GM21737 (cell line): ENCODE measurements at regions not wholly inside any gene's neighbourhood (a gene's known extent, or its start where the extent isn't known, plus 50 kb on each side); places are given as distances from the start of the nearest gene placed in this dataset.
"Not testable (repeated sequence)": the region's sequence is repeated elsewhere in the genome, so short reads cannot be mapped to it uniquely, and the experiment has no call there.

Source experiments
- ATAC-seq: cut with Tn5 transposase; IDR thresholded peaks from one replicate; pipeline ENCODE4 v1.9.1; 2021; ENCODE audit warnings: mild to moderate bottlenecking, moderate library complexity; ENCODE audit not compliant: unreplicated experiment

DNA sequence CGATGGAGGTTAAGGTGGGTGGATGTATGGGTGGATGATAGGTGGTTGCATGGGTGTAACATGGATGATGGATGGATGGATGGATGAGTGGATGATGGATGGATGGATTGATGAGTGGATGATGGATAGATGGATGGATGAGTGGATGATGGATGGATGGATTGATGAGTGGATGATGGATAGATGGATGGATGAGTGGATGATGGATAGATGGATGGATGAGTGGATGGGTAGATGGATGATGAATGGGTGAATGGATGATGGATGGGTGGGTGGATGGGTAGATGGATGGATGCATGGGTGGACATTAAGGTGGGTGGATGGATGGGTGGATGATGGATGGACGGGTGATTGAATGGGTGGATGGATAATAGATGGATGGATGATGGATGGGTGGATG lies 136.5 kb upstream of the FOXD4L5 start:
- ATAC-seq = not testable (repeated sequence)

DNA sequence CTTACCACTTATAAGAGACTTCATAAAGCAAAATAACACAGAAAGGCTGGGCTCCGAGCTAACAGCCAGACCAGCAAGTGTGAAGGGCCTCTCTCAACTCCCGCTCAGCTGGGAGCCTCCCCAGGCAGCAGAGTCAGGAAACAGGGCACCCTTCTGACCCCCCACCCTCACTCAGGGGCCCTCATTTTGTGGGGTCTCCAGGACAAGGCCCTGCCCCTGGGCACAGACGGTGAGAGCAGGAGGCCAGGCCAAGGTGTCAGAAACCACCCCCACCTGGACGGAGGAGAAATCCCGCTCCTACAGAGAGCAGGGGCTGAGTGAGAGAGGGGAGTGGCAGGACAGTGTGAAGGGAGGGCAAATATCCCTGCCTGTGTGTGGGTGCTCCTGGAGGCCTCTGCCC lies 135.8 kb upstream of the FOXD4L5 start:
- no peak for ATAC-seq

DNA sequence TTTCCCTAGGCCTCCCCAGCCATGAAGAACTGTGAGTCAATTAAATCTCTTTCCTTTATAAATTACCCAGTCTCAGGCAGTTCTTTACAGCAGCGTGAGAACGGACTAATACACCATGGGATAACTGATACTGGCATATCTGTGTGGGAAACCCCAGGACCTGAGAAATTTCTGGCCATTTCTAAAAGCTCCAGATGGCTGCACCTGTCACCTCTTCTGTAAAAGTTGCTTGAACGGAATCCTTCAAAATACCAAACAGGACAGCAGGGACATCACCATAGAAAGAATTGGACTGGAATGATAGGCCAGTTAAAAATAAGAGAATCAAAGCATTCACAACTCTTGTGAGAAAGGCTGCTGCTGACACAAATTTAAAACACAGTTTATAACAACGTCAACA lies 134.0 kb upstream of the FOXD4L5 start:
- ATAC-seq = not testable (repeated sequence)

DNA sequence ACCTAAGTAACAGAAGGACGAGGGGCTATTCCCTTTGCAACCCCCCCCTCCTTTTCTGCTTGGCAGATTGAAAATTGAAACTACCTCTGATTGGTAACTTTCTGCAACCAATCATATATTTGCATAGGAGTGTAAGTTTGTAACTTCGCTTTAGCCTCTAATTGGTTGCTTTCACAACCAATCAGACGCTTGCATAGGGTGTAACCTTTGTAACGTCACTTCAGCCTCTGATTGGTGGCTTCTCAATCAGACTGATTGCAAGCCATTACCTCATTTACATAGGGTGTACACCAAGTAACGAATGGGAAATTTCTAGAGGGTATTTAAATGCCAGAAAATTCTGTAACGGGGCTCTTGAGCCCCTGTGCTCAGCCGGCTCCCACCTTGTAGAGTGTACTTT lies 131.9 kb upstream of the FOXD4L5 start:
- ATAC-seq = not testable (repeated sequence)

DNA sequence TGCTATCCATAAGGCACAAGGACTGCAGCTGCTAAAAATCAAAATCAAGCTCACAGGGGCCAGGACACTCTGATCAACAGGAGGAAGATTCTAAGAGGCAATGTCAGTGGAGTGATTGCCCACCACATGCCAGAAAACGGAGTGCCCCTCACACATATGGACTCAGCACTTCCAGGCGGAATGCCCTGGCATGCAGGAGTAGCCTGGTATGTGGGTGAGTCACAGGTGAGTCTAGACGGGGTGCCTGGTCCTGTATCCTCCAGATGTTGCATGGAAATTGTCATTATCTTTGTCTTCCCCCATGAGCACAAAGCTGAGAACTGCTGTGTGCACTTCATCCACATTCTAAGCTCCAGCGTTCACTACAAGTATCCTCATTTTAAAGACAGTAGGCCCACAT lies 129.2 kb upstream of the FOXD4L5 start:
- ATAC-seq = not testable (repeated sequence)

DNA sequence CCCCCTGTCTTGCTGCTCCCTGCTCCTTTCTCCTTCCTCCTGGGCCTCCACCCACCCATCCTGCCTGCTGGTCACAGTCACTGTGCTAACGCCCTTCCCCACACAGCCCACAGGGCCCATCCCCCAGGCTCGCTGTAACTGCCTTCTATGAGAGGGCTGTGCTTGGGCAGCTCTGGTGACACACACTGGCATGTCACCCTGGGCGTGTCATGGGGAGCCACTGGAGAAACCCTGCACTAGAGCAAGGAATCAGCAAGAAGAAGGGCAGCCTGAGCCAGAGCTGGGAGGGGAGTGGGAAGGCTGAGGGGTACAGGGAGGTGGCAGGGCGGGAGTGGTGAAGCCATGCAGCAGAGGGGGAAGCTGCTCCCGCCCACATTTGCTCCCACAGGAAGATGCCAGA lies 128.4 kb upstream of the FOXD4L5 start:
- ATAC-seq = not testable (repeated sequence)

DNA sequence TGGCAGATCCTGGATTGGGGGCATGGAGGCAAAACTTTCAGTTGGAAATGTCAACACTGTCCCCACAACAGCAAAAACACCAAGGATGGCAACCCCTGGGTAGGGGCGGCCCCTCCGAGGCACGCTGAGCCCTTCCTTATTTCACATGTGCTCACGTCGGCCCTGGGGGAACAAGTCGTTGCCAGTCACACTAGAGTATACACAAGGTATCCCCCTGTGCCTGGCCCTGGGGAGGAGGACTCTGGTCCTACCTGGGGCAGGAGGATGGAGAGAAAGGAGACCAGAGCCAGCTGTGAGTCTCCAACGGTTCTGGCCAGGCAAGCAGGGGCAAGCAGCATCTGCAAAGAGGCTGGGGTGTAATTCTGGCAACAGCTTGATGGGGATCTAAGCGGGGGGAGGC lies 126.9 kb upstream of the FOXD4L5 start:
- ATAC-seq = no peak

DNA sequence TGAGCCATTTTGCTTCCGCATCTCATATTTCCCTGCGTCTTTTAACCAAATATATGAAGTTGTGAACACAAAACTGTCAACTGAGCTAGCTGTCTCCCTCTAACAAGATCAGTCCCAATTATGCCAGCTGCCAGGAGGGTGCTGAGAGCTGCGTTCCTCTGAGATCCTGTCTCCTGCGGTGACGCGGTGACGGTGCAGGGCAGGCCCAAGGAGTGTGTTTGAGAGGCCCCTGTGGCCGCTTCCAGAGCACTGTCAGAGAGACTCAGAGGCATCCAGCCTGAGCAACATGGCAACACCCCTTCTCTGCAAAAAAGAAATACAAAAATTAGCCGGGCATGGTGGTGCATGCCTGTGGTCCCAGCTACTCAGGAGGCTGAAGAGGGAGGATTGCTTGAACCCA lies 126.3 kb upstream of the FOXD4L5 start:
- no peak for ATAC-seq

DNA sequence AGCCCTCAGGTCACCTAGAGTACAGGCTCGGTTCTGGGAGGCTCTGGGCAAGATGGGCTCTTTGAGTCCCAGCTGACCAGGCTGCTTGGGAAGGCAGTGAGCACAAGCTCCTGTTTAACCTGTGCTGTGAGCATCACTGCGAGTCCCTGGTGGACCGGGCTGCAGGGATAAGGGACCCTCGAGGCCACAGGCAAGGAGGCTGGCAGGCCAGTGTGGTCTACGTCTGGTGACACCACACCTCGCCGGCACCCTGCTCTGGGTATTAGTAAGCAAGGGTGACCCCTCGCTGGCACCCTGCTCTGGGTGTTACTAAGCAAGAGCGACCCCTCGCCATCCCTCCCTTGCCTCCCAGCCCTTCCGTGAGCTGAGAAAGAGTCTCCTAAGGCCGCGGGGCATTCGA lies 125.9 kb upstream of the FOXD4L5 start:
- no peak for ATAC-seq

DNA sequence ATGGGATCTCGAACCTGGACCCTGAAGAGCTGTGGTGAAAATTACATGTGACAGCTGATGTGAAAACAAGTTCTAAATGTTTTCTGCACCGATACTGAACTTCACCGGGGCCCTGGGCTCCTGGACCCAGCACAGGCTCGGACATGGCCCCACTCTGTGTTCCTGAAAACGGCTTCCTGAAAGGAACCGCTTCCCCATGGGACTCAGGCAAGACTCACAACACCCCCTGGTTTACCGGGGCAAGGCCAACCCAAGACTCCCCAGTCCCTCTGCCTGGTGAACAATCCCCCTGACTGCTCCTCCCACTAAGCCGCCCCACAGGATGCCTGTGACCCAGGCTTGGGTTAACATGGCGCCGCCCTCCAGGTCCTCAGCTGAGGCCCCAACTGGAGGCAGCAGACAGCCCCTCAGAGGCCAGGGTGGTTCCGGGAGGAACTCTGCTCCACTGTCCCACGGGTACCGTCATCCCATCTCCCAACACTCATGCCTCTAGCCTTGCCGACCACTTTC lies 124.5 kb upstream of the FOXD4L5 start:
- no peak for ATAC-seq

DNA sequence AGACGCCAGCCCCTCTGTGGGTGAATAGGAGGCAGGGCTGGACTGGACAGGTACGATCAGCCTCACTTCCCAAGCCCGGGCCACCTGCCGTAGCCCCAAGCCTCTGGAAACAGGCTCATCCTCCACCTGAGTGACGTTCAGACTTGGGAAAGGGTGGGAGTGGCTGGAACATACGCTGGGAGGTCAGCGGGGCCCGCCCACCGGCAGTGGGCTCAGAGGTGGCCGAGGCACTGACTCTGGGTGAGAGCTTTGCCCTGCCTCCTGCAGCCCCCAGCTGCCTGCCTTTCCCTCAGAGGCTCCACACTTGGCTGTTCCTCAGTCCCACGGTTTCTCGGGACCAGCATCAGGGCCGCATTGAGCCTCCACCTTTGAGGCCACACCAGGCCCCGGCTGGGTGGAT lies 123.8 kb upstream of the FOXD4L5 start:
- not testable (repeated sequence) for ATAC-seq

DNA sequence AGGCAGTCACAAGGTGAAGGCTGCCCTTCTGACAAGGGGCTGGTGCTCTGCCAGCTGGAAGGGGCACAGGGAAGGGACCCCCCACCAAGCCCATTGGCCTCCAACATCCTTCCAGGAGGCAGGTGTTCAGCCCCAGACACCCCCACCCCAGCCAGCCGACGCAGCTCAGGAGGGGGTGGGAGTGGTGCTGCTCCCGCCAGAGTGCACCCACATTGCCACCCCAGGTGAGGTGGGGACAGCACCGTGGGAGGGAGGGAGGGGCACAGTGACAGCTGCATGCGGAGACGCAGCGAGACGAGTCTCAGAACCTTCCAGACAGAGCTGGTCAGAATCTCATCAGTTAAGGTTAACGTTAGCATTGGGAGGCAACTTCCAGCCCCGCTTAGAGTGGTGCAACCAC lies 121.6 kb upstream of the FOXD4L5 start:
- not testable (repeated sequence) for ATAC-seq

DNA sequence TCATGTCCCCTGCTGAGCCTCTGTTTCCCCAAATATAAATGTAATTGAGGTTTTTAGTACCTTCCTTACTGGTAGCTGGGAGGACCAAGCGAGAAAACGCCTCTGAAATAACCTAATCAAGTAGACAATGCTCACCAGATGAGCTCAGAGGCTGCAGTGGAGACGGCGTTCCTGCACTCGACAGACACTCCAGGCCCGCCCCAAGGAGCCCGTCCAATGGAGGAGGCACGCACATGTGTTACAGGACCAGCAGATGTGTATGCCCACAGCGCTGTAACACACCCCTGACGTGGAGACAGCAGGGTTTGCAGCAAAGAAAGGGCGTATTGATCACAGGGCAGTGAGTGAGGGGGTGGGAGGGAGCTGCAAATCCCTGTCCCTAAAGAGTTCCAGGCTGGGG lies 120.8 kb upstream of the FOXD4L5 start:
- ATAC-seq = not testable (repeated sequence)

DNA sequence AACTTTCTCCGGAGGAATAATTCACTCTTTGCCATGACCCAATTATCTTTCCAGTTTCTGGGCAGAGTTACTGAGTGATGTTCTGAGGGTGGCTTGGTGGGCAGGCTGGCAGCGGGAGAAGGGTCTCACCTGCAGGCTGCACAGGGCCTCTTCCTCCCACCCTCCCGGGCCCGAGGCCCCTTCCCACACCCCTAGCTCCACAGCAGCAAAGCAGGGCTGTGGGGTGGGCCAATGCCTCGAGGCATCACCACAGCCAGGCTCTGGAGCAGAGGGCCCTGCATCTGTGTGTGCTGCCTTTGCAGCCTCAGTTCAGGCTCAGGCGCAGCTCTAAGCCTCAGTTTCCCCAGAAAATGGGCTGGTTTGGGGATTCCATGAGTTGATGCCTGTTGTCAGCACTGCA lies 120.2 kb upstream of the FOXD4L5 start:
- ATAC-seq = no peak

DNA sequence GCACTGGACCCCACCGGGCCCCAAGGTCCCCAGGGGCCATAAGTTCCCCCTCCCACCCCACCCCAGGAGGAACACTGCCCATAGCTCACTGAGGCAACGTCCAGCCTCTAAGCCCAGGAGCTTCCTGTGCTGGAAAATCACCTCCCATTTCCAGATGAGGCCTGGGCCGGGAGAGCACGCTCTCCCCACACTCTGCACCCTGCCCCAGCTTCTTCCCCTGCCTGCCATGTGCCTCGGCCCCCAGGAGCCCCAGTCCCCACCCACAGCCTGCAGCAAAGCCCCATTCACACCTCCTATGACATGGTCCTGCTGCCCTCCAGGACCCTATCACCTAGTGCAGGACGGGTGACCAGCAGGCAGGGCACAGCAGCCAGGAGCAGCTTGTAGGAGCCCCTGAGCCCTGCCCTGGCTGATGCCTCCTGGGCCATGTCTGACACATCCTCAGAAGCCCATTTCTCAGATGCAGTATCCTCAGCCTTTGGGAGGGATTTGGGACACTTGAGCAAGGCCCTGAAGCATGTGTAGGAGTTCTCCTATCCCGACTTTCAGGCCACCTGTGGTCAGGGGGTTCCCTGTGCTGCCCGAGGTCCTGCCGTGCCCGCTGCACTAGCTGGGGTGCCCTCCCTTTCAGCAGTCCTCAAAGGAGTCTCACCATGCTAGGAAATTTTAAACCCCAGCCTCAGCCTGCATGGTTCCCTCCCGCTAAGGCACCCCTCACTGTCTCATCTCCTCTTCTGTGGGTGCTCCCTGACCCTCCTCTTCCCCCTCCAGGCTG lies 119.4 kb upstream of the FOXD4L5 start:
- ATAC-seq = no peak

DNA sequence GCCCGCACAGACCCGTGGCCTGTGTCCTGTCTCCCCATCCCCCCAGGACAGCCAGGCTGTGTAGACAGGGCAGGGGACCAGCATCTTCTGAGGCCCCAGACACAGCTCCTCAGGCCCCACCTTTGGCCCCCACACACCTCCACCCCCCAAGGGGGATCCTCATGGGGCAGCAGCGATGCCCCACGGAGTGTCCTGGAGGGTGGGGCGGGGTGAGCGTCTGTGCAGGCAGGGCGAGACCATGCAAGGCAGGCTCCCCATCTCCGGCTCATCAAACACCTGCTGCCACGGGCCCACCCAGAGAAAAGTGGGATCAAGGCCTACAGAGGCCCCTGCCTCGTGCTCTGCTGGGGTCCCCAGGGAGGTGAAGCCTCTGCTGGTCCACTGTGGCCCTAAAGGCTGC lies 118.7 kb upstream of the FOXD4L5 start:
- ATAC-seq = no peak

DNA sequence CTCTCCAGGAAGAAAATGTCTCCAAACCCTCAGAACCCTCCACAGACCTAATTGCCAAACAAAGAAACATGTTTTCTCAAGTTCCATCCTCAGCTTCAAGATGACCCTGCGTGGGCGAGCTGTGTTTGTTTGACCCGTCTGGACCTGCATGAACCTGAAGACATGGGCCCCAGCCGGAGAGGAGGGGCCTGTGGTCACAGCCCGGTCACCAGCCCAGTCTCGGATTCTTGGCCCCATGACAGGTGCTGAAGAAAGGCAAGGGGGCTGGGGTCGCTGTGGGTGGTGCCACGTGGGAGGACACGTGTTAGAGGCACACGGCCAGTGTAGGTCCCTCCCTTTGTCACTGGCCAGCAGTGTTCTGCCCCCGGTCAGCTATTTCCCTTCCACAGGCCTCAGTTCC lies 118.1 kb upstream of the FOXD4L5 start:
- ATAC-seq = not testable (repeated sequence)

DNA sequence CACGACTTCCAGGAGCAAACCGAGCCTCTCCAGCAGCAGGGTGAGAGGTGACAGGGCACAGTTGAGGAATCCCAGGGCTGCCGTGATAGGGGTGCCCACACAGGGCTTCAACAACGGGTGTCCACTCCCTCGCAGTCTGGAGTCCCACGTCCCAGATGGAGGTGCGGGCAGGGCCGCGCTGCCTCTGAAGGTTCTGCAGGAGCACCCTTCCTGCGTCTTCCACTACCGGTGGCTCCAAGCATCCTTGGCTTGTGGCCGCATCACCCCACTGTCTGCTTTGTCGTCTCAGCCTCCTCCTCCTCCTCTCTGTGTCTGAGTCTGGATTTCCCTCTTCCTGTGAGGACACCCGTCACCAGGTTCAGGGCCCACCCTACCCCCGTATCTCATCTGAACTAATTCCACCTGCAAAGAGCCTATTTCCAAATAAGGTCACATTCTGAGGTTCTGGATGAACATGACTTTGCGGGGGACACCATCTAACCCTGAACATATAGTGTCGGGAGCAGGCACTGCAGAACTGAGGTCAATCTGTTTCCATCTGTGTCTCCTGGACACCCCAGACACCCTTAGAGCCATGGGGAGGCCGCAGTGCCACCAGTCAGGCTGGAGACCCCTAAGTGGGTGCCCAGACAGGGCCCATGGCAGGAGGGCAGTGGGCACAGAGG lies 117.3 kb upstream of the FOXD4L5 start:
- not testable (repeated sequence) for ATAC-seq

DNA sequence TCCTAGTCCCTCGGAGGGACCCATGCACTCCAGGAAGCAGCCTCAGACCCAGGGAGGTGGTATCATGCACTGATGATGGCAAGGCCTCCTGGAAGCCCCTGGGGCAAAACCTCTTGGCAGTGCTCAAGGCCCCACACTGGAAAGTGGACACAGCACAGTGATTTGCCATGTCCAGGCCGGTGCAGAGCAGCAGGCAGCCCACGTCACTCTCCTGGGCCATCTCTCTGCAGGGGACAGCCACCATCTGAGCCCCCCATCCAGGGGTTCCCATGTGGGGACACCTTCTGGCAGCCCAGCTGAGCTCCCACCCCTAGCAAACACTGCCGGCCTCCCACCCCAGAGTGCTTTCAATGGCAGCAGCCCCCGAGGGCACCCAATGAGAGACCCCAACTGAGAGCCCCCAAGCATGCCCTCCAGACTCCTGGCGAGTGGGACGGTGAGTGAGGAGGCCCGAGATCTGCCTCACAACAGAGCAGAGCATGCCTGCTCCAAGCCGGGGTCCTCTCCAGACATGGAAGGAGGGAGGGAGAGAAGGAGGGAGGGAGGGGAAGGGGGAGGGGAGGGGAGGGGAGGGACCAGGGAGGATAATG lies 116.5 kb upstream of the FOXD4L5 start:
- not testable (repeated sequence) for ATAC-seq

DNA sequence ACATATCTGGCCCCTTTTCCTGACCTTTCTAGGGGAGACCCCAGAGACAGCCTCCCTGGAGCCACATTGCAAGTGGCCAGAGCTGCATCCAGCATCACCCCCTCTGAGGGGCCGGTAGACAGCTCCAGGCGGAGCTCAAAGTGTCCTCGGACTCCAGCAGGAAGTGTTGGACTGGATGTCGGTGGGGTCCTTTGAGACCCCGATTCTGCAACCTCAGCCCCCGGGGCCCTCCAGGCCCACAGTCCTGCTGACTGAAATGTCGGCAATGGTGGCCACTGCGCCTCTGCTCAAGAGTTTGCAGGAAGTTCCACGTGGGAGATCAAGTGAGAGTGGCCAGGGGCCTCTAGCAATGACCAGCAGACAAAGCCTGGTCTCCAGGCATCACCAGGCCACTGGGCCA lies 115.9 kb upstream of the FOXD4L5 start:
- ATAC-seq = no peak

DNA sequence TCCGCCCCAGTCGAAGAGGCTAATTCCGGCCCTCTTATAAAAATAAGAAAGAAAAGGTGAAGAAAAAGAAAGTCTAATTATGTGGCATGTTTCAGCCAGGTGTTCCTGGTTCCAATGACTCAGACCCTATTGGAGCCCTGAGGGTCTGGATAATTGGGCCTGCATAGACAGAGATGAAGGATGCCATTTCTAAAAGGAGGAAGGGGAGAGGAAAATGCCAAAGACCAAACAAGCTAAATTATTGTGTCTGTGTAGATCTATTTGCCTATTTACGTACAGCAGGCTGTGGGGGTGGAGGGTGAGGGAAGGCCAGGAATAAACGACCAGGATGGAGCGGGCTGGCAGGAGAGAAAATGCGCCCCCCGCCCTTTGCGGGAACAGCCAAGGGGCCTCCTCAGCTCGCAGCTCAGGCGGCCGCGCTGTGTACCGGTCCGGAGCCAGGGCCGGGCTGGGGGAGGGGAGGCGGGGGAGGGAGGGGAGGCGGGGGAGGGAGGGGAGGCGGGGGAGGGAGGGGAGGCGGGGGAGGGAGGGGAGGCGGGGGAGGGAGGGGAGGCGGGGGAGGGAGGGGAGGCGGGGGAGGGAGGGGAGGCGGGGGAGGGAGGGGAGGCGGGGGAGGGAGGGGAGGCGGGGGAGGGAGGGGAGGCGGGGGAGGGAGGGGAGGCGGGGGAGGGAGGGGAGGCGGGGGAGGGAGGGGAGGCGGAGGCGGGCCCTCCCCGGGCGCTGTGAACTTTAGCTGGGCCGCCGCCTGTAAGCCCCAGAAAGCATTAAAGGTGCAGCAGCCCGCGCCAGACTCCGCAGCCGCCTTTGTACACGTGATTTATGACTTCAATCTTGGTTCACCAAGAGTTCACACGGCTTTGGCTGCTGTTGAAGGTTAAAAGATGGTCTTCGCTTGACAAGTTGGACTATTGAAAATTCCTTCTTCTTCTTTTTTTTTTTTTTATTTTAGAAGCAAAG lies 113.0 kb upstream of the FOXD4L5 start:
- ATAC-seq = not testable (repeated sequence)
